IPS-18a (cell line): ENCODE measurements at regions not wholly inside any gene's neighbourhood (a gene's known extent, or its start where the extent isn't known, plus 50 kb on each side); places are given as distances from the start of the nearest gene placed in this dataset.

Source experiments
- H3K27ac ChIP-seq: one replicate; pipeline ENCODE4 v1.5.1; 2013; ENCODE audit warnings: low read length
- H3K27me3 ChIP-seq: one replicate; pipeline ENCODE4 v1.6.1; 2013; ENCODE audit warnings: mild to moderate bottlenecking, low read length; ENCODE audit not compliant: control insufficient read depth, insufficient read depth
- H3K36me3 ChIP-seq: one replicate; pipeline ENCODE4 v1.6.1; 2013; ENCODE audit warnings: low read depth, low read length; ENCODE audit not compliant: control insufficient read depth
- H3K4me1 ChIP-seq: one replicate; pipeline ENCODE4 v1.6.1; 2013; ENCODE audit warnings: low read depth, low read length; ENCODE audit not compliant: control insufficient read depth
- H3K4me3 ChIP-seq: one replicate; pipeline ENCODE4 v1.5.1; 2013; ENCODE audit warnings: low read length
- H3K9ac ChIP-seq: one replicate; pipeline ENCODE4 v1.6.1; 2013; ENCODE audit warnings: mild to moderate bottlenecking, low read length, moderate library complexity
- H3K9me3 ChIP-seq: one replicate; pipeline ENCODE4 v1.6.1; 2013; ENCODE audit warnings: low read depth, low read length; ENCODE audit not compliant: control insufficient read depth

GRCh38 chr4:183763990-183764754, 105.1 kb downstream of the TRAPPC11 start:
- no peaks in the 10 kb centered on the region for H3K9me3 ChIP-seq
- no peak overlapping the region for H3K4me3 ChIP-seq
- no peaks in the 10 kb centered on the region for H3K36me3 ChIP-seq
- no peak overlapping the region for H3K9ac ChIP-seq
- H3K27me3 ChIP-seq = no peaks in the 10 kb centered on the region
- no peaks in the 10 kb centered on the region for H3K4me1 ChIP-seq
- H3K27ac ChIP-seq = no peak overlapping the region

GRCh38 chr4:183765251-183765911, 106.3 kb downstream of the TRAPPC11 start:
- H3K36me3 ChIP-seq = no peaks in the 10 kb centered on the region
- no peaks in the 10 kb centered on the region for H3K9me3 ChIP-seq
- H3K4me1 ChIP-seq = no peaks in the 10 kb centered on the region
- no peak overlapping the region for H3K9ac ChIP-seq
- H3K27me3 ChIP-seq = no peaks in the 10 kb centered on the region
- H3K4me3 ChIP-seq = no peak overlapping the region
- no peak overlapping the region for H3K27ac ChIP-seq

- no peaks in the 10 kb centered on the region for H3K27me3 ChIP-seq
- H3K4me1 ChIP-seq = peaks cover 4% of the 10 kb centered on the region
- no peak overlapping the region for H3K4me3 ChIP-seq
- no peak overlapping the region for H3K27ac ChIP-seq
- no peaks in the 10 kb centered on the region for H3K9me3 ChIP-seq
- H3K36me3 ChIP-seq = no peaks in the 10 kb centered on the region
- H3K9ac ChIP-seq = no peak overlapping the region
These were observed 107.0 kb downstream of the TRAPPC11 start for GRCh38 chr4:183766140-183766539.

GRCh38 chr4:183770906-183771305, 111.8 kb downstream of the TRAPPC11 start:
- Histone ChIP-seq H3K4me1 (peaks cover 17% of the 10 kb centered on the region), H3K27ac (no peak overlapping the region), H3K27me3 (no peaks in the 10 kb centered on the region), H3K9me3 (no peaks in the 10 kb centered on the region), H3K36me3 (no peaks in the 10 kb centered on the region), H3K4me3 (no peak overlapping the region), H3K9ac (no peak overlapping the region)

- H3K9me3 ChIP-seq = no peaks in the 10 kb centered on the region
- no peaks in the 10 kb centered on the region for H3K27me3 ChIP-seq
- no peak overlapping the region for H3K27ac ChIP-seq
- no peak overlapping the region for H3K4me3 ChIP-seq
- no peaks in the 10 kb centered on the region for H3K36me3 ChIP-seq
- no peak overlapping the region for H3K9ac ChIP-seq
- H3K4me1 ChIP-seq = peaks cover 17% of the 10 kb centered on the region
These were observed 113.3 kb downstream of the TRAPPC11 start for GRCh38 chr4:183772361-183772760.

- Histone ChIP-seq H3K9me3 (no peaks in the 10 kb centered on the region), H3K4me3 (peak overlapping the region; percentile 5), H3K4me1 (peaks cover 17% of the 10 kb centered on the region), H3K27ac (peak overlapping the region; percentile 25), H3K9ac (peak overlapping the region; percentile 22), H3K27me3 (no peaks in the 10 kb centered on the region), H3K36me3 (no peaks in the 10 kb centered on the region)
These were observed 114.7 kb downstream of the TRAPPC11 start for GRCh38 chr4:183773790-183774189.

GRCh38 chr4:183783306-183783705, 121.8 kb upstream of the STOX2 start:
- Histone ChIP-seq H3K9ac (no peak overlapping the region), H3K4me1 (peaks cover 5% of the 10 kb centered on the region), H3K36me3 (no peaks in the 10 kb centered on the region)

GRCh38 chr4:183783991-183784553, 121.0 kb upstream of the STOX2 start:
- Histone ChIP-seq H3K27ac (no peak overlapping the region), H3K4me3 (no peak overlapping the region), H3K27me3 (no peaks in the 10 kb centered on the region), H3K4me1 (peaks cover 5% of the 10 kb centered on the region), H3K9ac (no peak overlapping the region), H3K9me3 (no peaks in the 10 kb centered on the region), H3K36me3 (no peaks in the 10 kb centered on the region)

More at GRCh38 chr4:183783306-183783705, 121.8 kb upstream of the STOX2 start:
- H3K27ac ChIP-seq = no peak overlapping the region
- H3K27me3 ChIP-seq = no peaks in the 10 kb centered on the region
- no peak overlapping the region for H3K4me3 ChIP-seq
- H3K9me3 ChIP-seq = no peaks in the 10 kb centered on the region

- Histone ChIP-seq H3K27me3 (no peaks in the 10 kb centered on the region), H3K36me3 (no peaks in the 10 kb centered on the region), H3K4me3 (no peak overlapping the region), H3K9me3 (no peaks in the 10 kb centered on the region), H3K27ac (no peak overlapping the region), H3K9ac (no peak overlapping the region), H3K4me1 (peaks cover 5% of the 10 kb centered on the region)
These were observed 116.7 kb upstream of the STOX2 start for GRCh38 chr4:183788308-183788905.

- Histone ChIP-seq H3K4me3 (no peak overlapping the region), H3K9ac (no peak overlapping the region), H3K27me3 (no peaks in the 10 kb centered on the region), H3K27ac (no peak overlapping the region), H3K36me3 (no peaks in the 10 kb centered on the region), H3K9me3 (peaks cover 2% of the 10 kb centered on the region), H3K4me1 (no peaks in the 10 kb centered on the region)
These were observed 115.5 kb upstream of the STOX2 start for GRCh38 chr4:183789657-183790056.

- H3K36me3 ChIP-seq = no peaks in the 10 kb centered on the region
- H3K9me3 ChIP-seq = peaks cover 2% of the 10 kb centered on the region
- H3K4me3 ChIP-seq = no peak overlapping the region
- H3K9ac ChIP-seq = no peak overlapping the region
- no peak overlapping the region for H3K27ac ChIP-seq
- H3K27me3 ChIP-seq = peaks cover 4% of the 10 kb centered on the region
- H3K4me1 ChIP-seq = no peaks in the 10 kb centered on the region
These were observed 114.4 kb upstream of the STOX2 start for GRCh38 chr4:183790661-183791060.
